CD4-positive, alpha-beta memory T cell (primary cell): ENCODE measurements at regions not wholly inside any gene's neighbourhood (a gene's known extent, or its start where the extent isn't known, plus 50 kb on each side); places are given as distances from the start of the nearest gene placed in this dataset.

Experiments
- CTCF ChIA-PET: fragments of 350-600 bp; sonication (Branson Sonifier 250); formaldehyde crosslinking; loops from one replicate; lab custom pipeline; 2021; ENCODE audit warnings: inconsistent platforms; ENCODE audit not compliant: partially characterized antibody; lab: Charles Lee
- POLR2A ChIA-PET: fragments of 350-600 bp; sonication (Branson Sonifier 250); formaldehyde crosslinking; loops from one replicate; lab custom pipeline; 2021; ENCODE audit not compliant: partially characterized antibody; lab: Charles Lee
- DNase-seq, 5 donors: peaks; one replicate each; pipeline versions ENCODE4 v3.0.0 to v3.0.0-alpha.2; 2020 to 2022; ENCODE audit warnings: mixed read lengths in 1 of 5
- H3K27ac ChIP-seq: one replicate; pipeline ENCODE4 v1.7.0; 2013; ENCODE audit warnings: low read depth, low read length
- H3K27me3 ChIP-seq: 2 replicates; pipeline ENCODE4 v1.7.0; 2013; ENCODE audit warnings: mild to moderate bottlenecking, low read length, moderate library complexity; ENCODE audit not compliant: insufficient read depth
- H3K36me3 ChIP-seq: 2 replicates; pipeline ENCODE4 v1.7.0; 2013; ENCODE audit warnings: mild to moderate bottlenecking, low read length, moderate library complexity; ENCODE audit not compliant: insufficient read depth
- H3K4me1 ChIP-seq: 2 replicates; pipeline ENCODE4 v1.7.0; 2013; ENCODE audit warnings: mild to moderate bottlenecking, low read length, moderate library complexity; ENCODE audit not compliant: insufficient read depth
- H3K4me3 ChIP-seq, 2 donors: one replicate each; pipeline ENCODE4 v1.7.0; 2013; ENCODE audit warnings: low read length in 2 of 2, mild to moderate bottlenecking in 1 of 2
- H3K9me3 ChIP-seq, 2 donors: one replicate each; pipeline ENCODE4 v1.7.0; 2013; ENCODE audit warnings: low read length in 2 of 2, control low read depth in 1 of 2; ENCODE audit not compliant: control insufficient read depth in 1 of 2
- H3K27ac Mint-ChIP-seq, 7 donors: one replicate each; pipeline ENCODE4 v1.8.0; 2020 to 2021; ENCODE audit warnings: mixed read lengths in 7 of 7, mild to moderate bottlenecking in 6 of 7, inconsistent platforms in 3 of 7, moderate library complexity in 3 of 7
- H3K27me3 Mint-ChIP-seq, 2 donors: one replicate each; pipeline ENCODE4 v1.8.0; 2020 to 2021; ENCODE audit warnings: mixed read lengths in 2 of 2
- H3K36me3 Mint-ChIP-seq, 2 donors: one replicate each; pipeline ENCODE4 v1.8.0; 2020 to 2021; ENCODE audit warnings: mixed read lengths in 2 of 2, inconsistent platforms in 1 of 2, mild to moderate bottlenecking in 1 of 2
- H3K4me1 Mint-ChIP-seq, 4 donors: one replicate each; pipeline ENCODE4 v1.8.0; 2020 to 2021; ENCODE audit warnings: mixed read lengths in 4 of 4, mild to moderate bottlenecking in 1 of 4
- H3K4me3 Mint-ChIP-seq, 8 donors: one replicate each; pipeline ENCODE4 v1.8.0; 2020 to 2021; ENCODE audit warnings: mixed read lengths in 8 of 8, mild to moderate bottlenecking in 7 of 8, moderate library complexity in 6 of 8, inconsistent platforms in 3 of 8
- H3K9me3 Mint-ChIP-seq, 8 donors: one replicate each; pipeline ENCODE4 v1.8.0; 2020 to 2021; ENCODE audit warnings: mixed read lengths in 8 of 8, mild to moderate bottlenecking in 5 of 8, inconsistent platforms in 3 of 8, moderate library complexity in 1 of 8
- intact Hi-C: fragments of 100-400 bp; cut with micrococcal nuclease; formaldehyde crosslinking; loops from one replicate; pipeline ENCODE4 v1.15.1; 2023

DNA sequence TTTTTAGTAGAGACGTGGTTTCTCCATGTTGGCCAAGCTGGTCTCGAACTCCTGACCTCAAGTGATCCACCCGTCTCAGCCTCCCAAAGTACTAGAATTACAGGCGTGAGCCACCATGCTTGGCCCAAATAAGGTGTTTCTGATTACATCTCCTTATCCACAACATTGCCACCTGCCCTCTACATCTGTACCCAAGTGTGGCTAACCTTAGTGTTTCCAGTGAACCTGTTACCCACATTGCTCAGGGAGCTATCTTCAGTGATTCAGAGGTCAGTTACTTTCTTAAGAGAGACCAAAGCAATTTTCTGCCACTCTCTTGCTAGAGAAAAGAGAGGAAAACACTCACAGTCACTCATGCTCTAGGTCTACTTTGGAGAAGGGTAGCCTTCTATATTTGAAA, 115.0 kb upstream of the SLC39A10 start:
- Histone ChIP-seq H3K9me3 (no peaks in the 10 kb centered on the region), H3K36me3 (no peaks in the 10 kb centered on the region), H3K4me1 (peaks cover 62% of the 10 kb centered on the region), H3K4me3 (no peak overlapping the region), H3K27ac (no peak overlapping the region), H3K27me3 (no peaks in the 10 kb centered on the region)
- Mint-ChIP-seq H3K4me1 (peaks cover 48 to 68% (median 57%) of the 10 kb centered on the region in 4 donors), H3K27ac (no peak overlapping the region), H3K9me3 (peaks cover 0 to 15% (median 4%) of the 10 kb centered on the region in 8 donors), H3K4me3 (peak overlapping the region in 1 of 8 donors; percentile 11), H3K27me3 (no peaks in the 10 kb centered on the region), H3K36me3 (peaks cover 7 to 13% of the 10 kb centered on the region in 2 donors)
- DNase-seq: no peak
- CTCF ChIA-PET: interaction anchor here (1.1 to 1.9 kb wide), 4 partner anchors 19 to 118 kb away, joined by 3 to 6 read pairs (median 4); no protein-coding TSS in a partner anchor
- intact Hi-C loops: no loop called here
- POLR2A ChIA-PET: interaction anchor here (1.5 to 18.4 kb wide), 4 partner anchors 8 to 116 kb away, joined by 4 to 423 read pairs (median 163); partner anchors contain the start of gene SLC39A10

DNA sequence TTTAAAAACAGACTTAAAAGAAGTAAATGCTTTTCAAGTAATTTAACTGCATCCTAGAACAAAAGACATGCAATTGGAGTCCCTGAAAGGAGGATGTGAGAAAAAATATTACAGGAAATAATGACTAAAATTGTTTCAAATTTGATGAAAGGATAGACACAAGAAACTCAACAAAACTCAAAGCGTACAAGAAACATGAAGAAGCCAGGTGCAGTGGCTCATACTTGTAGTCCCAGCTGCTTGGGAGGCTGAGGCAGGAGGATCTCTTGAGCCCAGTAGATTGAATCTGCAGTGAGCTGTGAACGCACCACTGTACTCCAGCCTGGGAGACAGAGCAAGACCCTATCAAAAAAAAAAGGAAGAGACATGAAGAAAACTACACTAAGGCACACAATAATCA, 118.1 kb upstream of the SLC39A10 start:
- peak overlapping the region in 6 of 7 donors; percentile 24 to 94 (median 80) for H3K27ac Mint-ChIP-seq

DNA sequence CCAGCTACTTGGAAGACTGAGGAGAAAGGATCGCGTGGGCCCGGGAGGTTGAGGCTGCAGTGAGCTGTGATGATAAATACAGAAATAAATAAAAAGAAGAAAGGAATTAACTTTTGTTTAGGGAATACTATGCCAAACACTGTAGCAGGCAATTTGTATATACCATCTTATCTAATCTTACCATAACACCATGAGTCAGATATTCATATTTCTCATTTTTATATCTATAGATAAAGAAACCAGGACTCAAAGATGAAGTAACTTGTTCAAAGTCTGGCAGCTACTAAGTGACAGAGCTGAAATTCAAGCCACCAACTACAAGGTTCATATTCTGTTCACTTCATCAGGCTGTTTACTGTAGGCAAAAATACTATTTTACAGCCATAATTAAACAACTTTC, 119.2 kb upstream of the SLC39A10 start:
- H3K9me3 ChIP-seq: no peaks in the 10 kb centered on the region
- H3K4me1 ChIP-seq: peaks cover 83% of the 10 kb centered on the region
- H3K27me3 ChIP-seq: no peaks in the 10 kb centered on the region
- no peak for DNase-seq
- intact Hi-C loops: loop anchor here (10.0 kb wide), 1 partner anchor 727 kb away; no protein-coding TSS in a partner anchor
- H3K27ac ChIP-seq: no peak overlapping the region
- H3K4me1 Mint-ChIP-seq: peaks cover 64 to 86% (median 73%) of the 10 kb centered on the region in 4 donors
- H3K27ac Mint-ChIP-seq: peak overlapping the region in 4 of 7 donors; percentile 2 to 96 (median 88)
- no peaks in the 10 kb centered on the region for H3K27me3 Mint-ChIP-seq
- ChIA-PET CTCF (interaction anchor here (1.3 to 10.8 kb wide), 5 partner anchors 21 to 121 kb away, joined by 3 to 126 read pairs (median 64); partner anchors contain the start of gene SLC39A10), POLR2A (interaction anchor here (13.3 to 18.4 kb wide), 2 partner anchors 21 to 120 kb away, joined by 319 to 423 read pairs; partner anchors contain the start of gene SLC39A10)
- no peaks in the 10 kb centered on the region for H3K36me3 ChIP-seq
- no peak overlapping the region for H3K4me3 ChIP-seq
- H3K9me3 Mint-ChIP-seq: peaks cover 0 to 11% (median 4%) of the 10 kb centered on the region in 8 donors
- peak overlapping the region in 1 of 8 donors; percentile 91 for H3K4me3 Mint-ChIP-seq
- H3K36me3 Mint-ChIP-seq: peaks cover 7 to 12% of the 10 kb centered on the region in 2 donors

More for the DNA sequence above, 118.1 kb upstream of the SLC39A10 start:
- H3K4me1 ChIP-seq: peaks cover 83% of the 10 kb centered on the region
- intact Hi-C loops: loop anchor here (10.0 kb wide), 1 partner anchor 726 kb away; no protein-coding TSS in a partner anchor
- H3K4me3 ChIP-seq: no peak overlapping the region
- peak overlapping the region in 5 of 8 donors; percentile 4 to 56 (median 21) for H3K4me3 Mint-ChIP-seq
- POLR2A ChIA-PET: interaction anchor here (13.3 to 18.4 kb wide), 2 partner anchors 20 to 119 kb away, joined by 319 to 423 read pairs; partner anchors contain the start of gene SLC39A10
- H3K27me3 ChIP-seq: no peaks in the 10 kb centered on the region
- no peaks in the 10 kb centered on the region for H3K9me3 ChIP-seq
- CTCF ChIA-PET: interaction anchor here (1.4 to 10.8 kb wide), 4 partner anchors 9 to 120 kb away, joined by 4 to 126 read pairs (median 90); partner anchors contain the start of gene SLC39A10
- DNase-seq: no peak
- H3K36me3 Mint-ChIP-seq: peaks cover 7 to 13% of the 10 kb centered on the region in 2 donors
- no peaks in the 10 kb centered on the region for H3K27me3 Mint-ChIP-seq
- no peak overlapping the region for H3K27ac ChIP-seq
- H3K36me3 ChIP-seq: no peaks in the 10 kb centered on the region
- H3K4me1 Mint-ChIP-seq: peaks cover 67 to 86% (median 73%) of the 10 kb centered on the region in 4 donors
- peaks cover 0 to 15% (median 4%) of the 10 kb centered on the region in 8 donors for H3K9me3 Mint-ChIP-seq

DNA sequence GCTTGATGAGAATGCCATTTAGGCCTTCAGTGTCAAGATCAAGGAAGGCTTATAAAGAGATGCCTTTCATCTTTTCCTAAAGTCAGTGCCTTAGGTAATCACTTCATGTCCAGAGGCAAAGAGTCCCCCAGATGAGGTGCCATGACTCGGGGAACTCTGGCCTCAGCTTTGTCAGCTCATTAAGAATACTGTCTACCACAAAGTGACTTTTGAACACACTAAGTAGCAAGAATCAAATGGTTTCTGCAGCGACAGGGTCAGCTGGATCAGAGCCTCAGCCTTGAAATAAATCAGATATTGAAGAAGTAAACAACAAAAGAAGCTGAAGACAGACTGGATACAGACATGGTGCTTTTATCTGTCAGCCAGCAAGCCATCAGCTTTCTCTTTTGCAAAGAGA, 120.1 kb upstream of the SLC39A10 start:
- intact Hi-C loops: loop anchor here (1.0 to 10.0 kb wide), 4 partner anchors 7 to 728 kb away; partner anchors contain the start of gene SLC39A10
- DNase-seq: no peak
- Histone ChIP-seq H3K36me3 (no peaks in the 10 kb centered on the region), H3K4me3 (no peak overlapping the region), H3K4me1 (peaks cover 81% of the 10 kb centered on the region), H3K9me3 (no peaks in the 10 kb centered on the region), H3K27me3 (no peaks in the 10 kb centered on the region), H3K27ac (no peak overlapping the region)
- POLR2A ChIA-PET: interaction anchor here (1.1 to 18.4 kb wide), 8 partner anchors 8 to 634 kb away, joined by 3 to 423 read pairs (median 4); partner anchors contain the start of genes SLC39A10 and STK17B
- H3K9me3 Mint-ChIP-seq: peaks cover 0 to 8% (median 3%) of the 10 kb centered on the region in 8 donors
- H3K36me3 Mint-ChIP-seq: peaks cover 9 to 10% of the 10 kb centered on the region in 2 donors
- H3K27me3 Mint-ChIP-seq: no peaks in the 10 kb centered on the region
- H3K4me1 Mint-ChIP-seq: peaks cover 66 to 86% (median 75%) of the 10 kb centered on the region in 4 donors
- H3K4me3 Mint-ChIP-seq: peak overlapping the region; percentile 65 to 91 (median 68)
- CTCF ChIA-PET: interaction anchor here (0.9 to 10.8 kb wide), 6 partner anchors 10 to 122 kb away, joined by 3 to 126 read pairs (median 35); partner anchors contain the start of gene SLC39A10
- peak overlapping the region; percentile 72 to 96 (median 89) for H3K27ac Mint-ChIP-seq

DNA sequence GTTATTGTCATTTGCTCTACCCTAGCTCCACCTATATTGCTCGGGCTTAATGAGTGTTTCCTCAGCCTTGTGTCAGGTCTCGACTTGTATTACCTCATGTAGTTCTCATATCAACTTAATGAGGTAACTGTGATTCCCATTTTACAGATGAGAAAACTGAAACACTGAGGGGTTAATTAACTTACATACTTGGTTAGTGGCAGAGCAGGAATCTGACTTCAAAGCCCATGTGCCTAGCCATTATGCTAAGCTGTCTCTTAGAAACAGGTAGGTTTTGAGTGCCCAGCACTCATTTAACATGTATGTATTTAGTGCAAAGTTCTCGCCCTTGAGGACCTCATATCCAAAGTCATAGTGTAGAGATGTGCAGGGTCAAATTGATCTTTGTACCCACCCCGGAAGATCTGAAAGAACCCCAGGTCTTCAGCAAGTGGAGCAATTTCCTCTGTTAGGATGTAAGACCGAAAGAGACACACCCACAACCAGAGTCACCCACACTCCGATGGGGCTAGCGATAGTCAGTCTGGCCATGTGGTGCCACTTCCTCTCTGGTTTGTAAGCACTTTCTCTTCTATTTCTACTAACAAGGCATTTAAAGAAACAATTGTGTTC, 121.0 kb upstream of the SLC39A10 start:
- Mint-ChIP-seq H3K27me3 (no peaks in the 10 kb centered on the region), H3K9me3 (peaks cover 0 to 8% (median 3%) of the 10 kb centered on the region in 8 donors), H3K4me1 (peaks cover 70 to 86% (median 79%) of the 10 kb centered on the region in 4 donors), H3K27ac (peak overlapping the region; percentile 72 to 98 (median 89)), H3K4me3 (peak overlapping the region; percentile 43 to 91 (median 68)), H3K36me3 (peaks cover 4 to 8% of the 10 kb centered on the region in 2 donors)
- Histone ChIP-seq H3K4me1 (peaks cover 89% of the 10 kb centered on the region), H3K27me3 (no peaks in the 10 kb centered on the region), H3K9me3 (no peaks in the 10 kb centered on the region), H3K27ac (peak overlapping the region; percentile 27), H3K36me3 (no peaks in the 10 kb centered on the region), H3K4me3 (peak overlapping the region; percentile 23 to 32)
- DNase-seq: peak; percentile 77 to 87 (median 81)
- ChIA-PET POLR2A (interaction anchor here (0.6 to 18.4 kb wide), 13 partner anchors 9 to 635 kb away, joined by 3 to 423 read pairs (median 4); partner anchors contain the start of genes SLC39A10 and STK17B), CTCF (interaction anchor here (0.9 to 10.8 kb wide), 9 partner anchors 8 to 130 kb away, joined by 3 to 126 read pairs (median 14); partner anchors contain the start of gene SLC39A10)
- intact Hi-C loops: loop anchor here (1.0 to 10.0 kb wide), 4 partner anchors 8 to 729 kb away; partner anchors contain the start of gene SLC39A10

DNA sequence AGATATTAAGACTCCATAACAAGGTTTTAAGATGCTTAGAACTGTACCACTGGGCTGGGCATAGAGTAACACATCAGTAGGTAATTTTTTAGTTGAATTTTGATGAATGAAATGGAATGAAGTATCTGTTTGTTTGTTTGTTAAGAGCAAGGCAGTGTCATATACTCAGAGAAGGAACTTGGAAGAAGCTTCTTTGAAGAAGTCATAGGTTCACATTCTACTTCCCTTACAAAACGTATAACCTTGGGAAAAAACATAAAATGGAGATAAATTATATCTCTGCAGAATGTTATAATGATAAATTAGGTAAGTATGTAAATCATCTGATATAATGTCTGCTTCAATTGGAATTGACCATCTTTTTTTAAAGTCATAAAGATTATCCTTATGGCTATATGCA, 122.1 kb upstream of the SLC39A10 start:
- peak overlapping the region; percentile 55 for H3K27ac ChIP-seq

More for the DNA sequence above, 122.1 kb upstream of the SLC39A10 start:
- peak overlapping the region in 7 of 8 donors; percentile 81 to 92 (median 86) for H3K4me3 Mint-ChIP-seq
- intact Hi-C loops: loop anchor here (5.0 to 10.0 kb wide), 2 partner anchors 42 to 730 kb away; no protein-coding TSS in a partner anchor
- Histone ChIP-seq H3K4me1 (peaks cover 93% of the 10 kb centered on the region), H3K4me3 (peak overlapping the region in 1 of 2 donors; percentile 30), H3K9me3 (no peaks in the 10 kb centered on the region), H3K27me3 (no peaks in the 10 kb centered on the region), H3K36me3 (no peaks in the 10 kb centered on the region)
- CTCF ChIA-PET: interaction anchor here (1.0 to 10.8 kb wide), 11 partner anchors 9 to 532 kb away, joined by 3 to 126 read pairs (median 6); partner anchors contain the start of gene SLC39A10
- DNase-seq: no peak
- peaks cover 4 to 8% of the 10 kb centered on the region in 2 donors for H3K36me3 Mint-ChIP-seq
- H3K27me3 Mint-ChIP-seq: no peaks in the 10 kb centered on the region
- peak overlapping the region; percentile 93 to 98 (median 96) for H3K27ac Mint-ChIP-seq
- POLR2A ChIA-PET: interaction anchor here (0.7 to 18.4 kb wide), 14 partner anchors 8 to 533 kb away, joined by 3 to 423 read pairs (median 8); partner anchors contain the start of genes DNAH7 and SLC39A10
- H3K9me3 Mint-ChIP-seq: peaks cover 0 to 11% (median 3%) of the 10 kb centered on the region in 8 donors
- H3K4me1 Mint-ChIP-seq: peaks cover 71 to 94% (median 82%) of the 10 kb centered on the region in 4 donors
